OCI-LY1 (cell line): ENCODE measurements at regions not wholly inside any gene's neighbourhood (a gene's known extent, or its start where the extent isn't known, plus 50 kb on each side); places are given as distances from the start of the nearest gene placed in this dataset.

Experiments used
- H2AFZ ChIP-seq: fragments of 200-600 bp; sonication (generic), shearing (Covaris generic); 2 replicates; pipeline ENCODE4 v1.6.0; 2014; ENCODE audit warnings: antibody characterized with exemption, mild to moderate bottlenecking, low read length
- H3F3A ChIP-seq: fragments of 200-600 bp; sonication (generic), shearing (Covaris generic); 2 replicates; pipeline ENCODE4 v1.6.0; 2014; ENCODE audit warnings: mild to moderate bottlenecking, antibody characterized with exemption, low read length, moderate library complexity; ENCODE audit not compliant: insufficient read depth
- H3K27ac ChIP-seq: fragments of 200-600 bp; sonication (generic); 2 replicates; pipeline ENCODE4 v1.5.1; 2014; ENCODE audit warnings: low read length, mixed run types, mild to moderate bottlenecking, low read depth; ENCODE audit not compliant: poor library complexity, severe bottlenecking
- H3K27me3 ChIP-seq: fragments of 200-600 bp; sonication (generic); 2 replicates; pipeline ENCODE4 v1.6.0; 2014; ENCODE audit warnings: antibody characterized with exemption, mild to moderate bottlenecking, low read length, moderate library complexity; ENCODE audit not compliant: insufficient read depth
- H3K36me3 ChIP-seq: fragments of 200-600 bp; sonication (generic); 2 replicates; pipeline ENCODE4 v1.6.1; 2014; ENCODE audit warnings: mild to moderate bottlenecking, antibody characterized with exemption, low read length, moderate library complexity, mixed read lengths; ENCODE audit not compliant: insufficient read depth
- H3K4me1 ChIP-seq: fragments of 200-600 bp; sonication (generic); 2 replicates; pipeline ENCODE4 v1.5.1; 2014; ENCODE audit warnings: mild to moderate bottlenecking, low read length, moderate library complexity; ENCODE audit not compliant: insufficient read depth, severe bottlenecking
- H3K4me2 ChIP-seq: fragments of 200-600 bp; sonication (generic), shearing (Covaris generic); 2 replicates; pipeline ENCODE4 v1.6.1; 2014; ENCODE audit warnings: low read length
- H3K4me3 ChIP-seq: fragments of 200-600 bp; sonication (generic); 2 replicates; pipeline ENCODE4 v1.5.1; 2014; ENCODE audit warnings: low read length, low read depth, mild to moderate bottlenecking, mixed read lengths; ENCODE audit not compliant: poor library complexity, severe bottlenecking
- H3K79me2 ChIP-seq: fragments of 200-600 bp; shearing (Covaris generic); 2 replicates; pipeline ENCODE4 v1.6.1; 2016; ENCODE audit warnings: mixed run types, low read length, mixed read lengths; ENCODE audit not compliant: insufficient read depth
- H3K9ac ChIP-seq: fragments of 200-600 bp; sonication (generic), shearing (Covaris generic); 2 replicates; pipeline ENCODE4 v1.6.1; 2014; ENCODE audit warnings: mild to moderate bottlenecking, low read length, mixed read lengths
- H3K9me2 ChIP-seq: fragments of 200-600 bp; sonication (generic), shearing (Covaris generic); 2 replicates; pipeline ENCODE4 v1.6.1; 2014; ENCODE audit warnings: low read depth, mild to moderate bottlenecking, low read length, mixed read lengths
- H3K9me3 ChIP-seq: fragments of 200-600 bp; shearing (Covaris generic); 2 replicates; pipeline ENCODE4 v1.6.1; 2014; ENCODE audit warnings: low read length, mixed read lengths
- H4K20me1 ChIP-seq: fragments of 200-600 bp; sonication (generic), shearing (Covaris generic); 2 replicates; pipeline ENCODE4 v1.6.0; 2016; ENCODE audit warnings: mild to moderate bottlenecking, low read length; ENCODE audit not compliant: insufficient read depth
- CTCF ChIP-seq: fragments of 200-600 bp; sonication (generic), shearing (Covaris generic); IDR thresholded peaks from 2 replicates; pipeline ENCODE4 v1.5.1; 2017; ENCODE audit warnings: mild to moderate bottlenecking, antibody characterized with exemption, low read length, moderate library complexity, mixed read lengths
- EZH2 ChIP-seq: fragments of 200-600 bp; sonication (generic), shearing (Covaris generic); IDR thresholded peaks from 2 replicates; pipeline ENCODE4 v1.8.0; 2017; ENCODE audit warnings: borderline replicate concordance, mixed run types, mild to moderate bottlenecking, antibody characterized with exemption, low read length, moderate library complexity, mixed read lengths

GRCh38 chr3:152121270-152121636 lies 147.5 kb upstream of the MBNL1 start:
- H3F3A ChIP-seq = no peaks in the 10 kb centered on the region
- H3K79me2 ChIP-seq = no peaks in the 10 kb centered on the region
- no peak overlapping the region for H2AFZ ChIP-seq
- no peak for TF ChIP-seq CTCF
- no peak for TF ChIP-seq EZH2
- no peaks in the 10 kb centered on the region for H3K9me2 ChIP-seq
- H3K27ac ChIP-seq = no peak overlapping the region
- no peak overlapping the region for H3K4me2 ChIP-seq
- H3K9me3 ChIP-seq = no peaks in the 10 kb centered on the region
- H3K27me3 ChIP-seq = no peaks in the 10 kb centered on the region
- no peak overlapping the region for H3K9ac ChIP-seq
- H3K4me1 ChIP-seq = no peaks in the 10 kb centered on the region
- H3K4me3 ChIP-seq = no peak overlapping the region
- H4K20me1 ChIP-seq = no peaks in the 10 kb centered on the region
- H3K36me3 ChIP-seq = no peaks in the 10 kb centered on the region

- Histone ChIP-seq H3K9ac (no peak overlapping the region), H3K4me2 (no peak overlapping the region), H3K79me2 (no peaks in the 10 kb centered on the region), H3K27me3 (no peaks in the 10 kb centered on the region), H3K9me3 (no peaks in the 10 kb centered on the region), H3K4me1 (no peaks in the 10 kb centered on the region), H4K20me1 (no peaks in the 10 kb centered on the region), H3K9me2 (no peaks in the 10 kb centered on the region), H3K27ac (no peak overlapping the region), H3F3A (no peaks in the 10 kb centered on the region), H3K36me3 (no peaks in the 10 kb centered on the region), H3K4me3 (no peak overlapping the region), H2AFZ (no peak overlapping the region)
- TF ChIP-seq EZH2 (no peak), CTCF (no peak)
Observed at GRCh38 chr3:152122851-152123250, 145.9 kb upstream of the MBNL1 start.

- Histone ChIP-seq H3K79me2 (no peaks in the 10 kb centered on the region), H3K27ac (no peak overlapping the region)
Observed at GRCh38 chr3:152123457-152123856, 145.3 kb upstream of the MBNL1 start.

More at GRCh38 chr3:152123457-152123856, 145.3 kb upstream of the MBNL1 start:
- Histone ChIP-seq H3K4me1 (no peaks in the 10 kb centered on the region), H2AFZ (no peak overlapping the region), H3K9me3 (no peaks in the 10 kb centered on the region), H3K4me3 (no peak overlapping the region), H3K4me2 (no peak overlapping the region), H3K36me3 (no peaks in the 10 kb centered on the region), H4K20me1 (no peaks in the 10 kb centered on the region), H3F3A (no peaks in the 10 kb centered on the region), H3K27me3 (no peaks in the 10 kb centered on the region), H3K9me2 (no peaks in the 10 kb centered on the region), H3K9ac (no peak overlapping the region)
- TF ChIP-seq EZH2 = no peak
- TF ChIP-seq CTCF = no peak
